Body of pancreas (tissue), 4 donors: ENCODE measurements at regions not wholly inside any gene's neighbourhood (a gene's known extent, or its start where the extent isn't known, plus 50 kb on each side); places are given as distances from the start of the nearest gene placed in this dataset. TPM values are rescaled to one million over a fixed set of nuclear protein-coding genes. Genes with fewer than 3 reads are reported as not detected.
"Not testable (repeated sequence)": the region's sequence is repeated elsewhere in the genome, so short reads cannot be mapped to it uniquely, and the experiment has no call there.

Experiments
- ATAC-seq: fragments of 150-250 bp; one replicate; pipeline ENCODE4 v1.9.1; 2016
- DNase-seq, 4 donors: peaks; one replicate each; pipeline ENCODE4 v3.0.0-alpha.2; 2019
- H3K27ac ChIP-seq, 4 donors: fragments of 200-600 bp; sonication (generic); 1 replicate in 3 of 4; 2 replicates in 1 of 4; pipeline versions ENCODE4 v1.5.1 to v1.6.1; 2016 to 2019; ENCODE audit warnings: mild to moderate bottlenecking in 1 of 4, mixed read lengths in 1 of 4, moderate library complexity in 1 of 4
- H3K27me3 ChIP-seq, 2 donors: fragments of 200-600 bp; sonication (generic); one replicate each; pipeline ENCODE4 v1.6.0; 2016; ENCODE audit warnings: mild to moderate bottlenecking in 1 of 2
- H3K36me3 ChIP-seq, 2 donors: fragments of 200-600 bp; sonication (generic); replicated peaks in 1 of 2; 2 replicates each; pipeline ENCODE4 v1.5.1; 2016; ENCODE audit warnings: low read depth in 2 of 2; ENCODE audit not compliant: insufficient read depth in 1 of 2
- H3K4me1 ChIP-seq: fragments of 200-600 bp; sonication (generic); one replicate; pipeline ENCODE4 v1.6.0; 2016
- H3K4me3 ChIP-seq, 2 donors: fragments of 200-600 bp; sonication (generic); 1 replicate in 1 of 2; 2 replicates in 1 of 2; pipeline ENCODE4 v1.5.1; 2016 to 2019
- H3K9me3 ChIP-seq, 3 donors: fragments of 200-600 bp; sonication (generic); 1 replicate in 2 of 3; 2 replicates in 1 of 3; pipeline ENCODE4 v1.5.1; 2016
- POLR2A ChIP-seq, 3 donors: fragments of 450-650 bp; IDR thresholded peaks; one replicate each; pipeline ENCODE4 v1.6.1; 2016; ENCODE audit warnings: antibody characterized with exemption in 3 of 3, mild to moderate bottlenecking in 2 of 3
- WGBS, 2 donors: methylation state at CpG; one replicate each; pipeline ENCODE4 v1.1.5; 2017; 5-methylcytosine and 5-hydroxymethylcytosine counted together
- intact Hi-C: fragments of 100-400 bp; cut with DNase I; formaldehyde crosslinking; loops from one replicate; pipeline ENCODE4 v1.15.1; 2023
- small RNA-seq: library from RNA; depleted of rRNA; stranded (forward); fragments of <200 nt; gene quantifications from one replicate; pipeline ENCODE3, GENCODE V24; 2016
- TF ChIP-seq, protein P1 (sequence below), 7 experiments: fragments of 450-650 bp in 4 of 7; fragments of 200-600 bp in 3 of 7; sonication (generic) in 3 of 7; IDR thresholded peaks; one replicate each; pipeline ENCODE4 v1.5.1; 2016 to 2019; ENCODE audit warnings: antibody characterized with exemption in 7 of 7

DNA sequence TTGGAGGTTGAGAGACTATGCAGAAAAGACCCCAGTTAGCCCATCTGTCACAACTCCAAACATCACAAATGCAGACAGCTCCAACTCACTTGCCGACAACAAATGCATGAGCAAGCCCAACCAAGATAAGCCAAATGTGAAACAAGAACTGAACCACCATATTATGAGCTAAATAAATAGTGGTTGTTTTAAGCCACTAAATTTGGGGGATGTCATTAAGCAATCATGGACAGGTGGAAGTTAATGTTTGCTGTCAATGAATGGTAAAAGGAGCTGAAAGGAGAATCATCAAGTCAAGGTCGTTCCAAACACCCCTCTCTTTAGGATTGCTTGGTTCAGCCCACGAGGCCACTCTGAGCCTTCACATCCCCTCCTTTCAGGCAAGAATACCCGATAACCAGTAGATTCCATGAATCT, 71.2 kb upstream of the PLCB4 start:
- H3K36me3 ChIP-seq, result no peaks in the 10 kb centered on the region
- H3K4me1 ChIP-seq, result no peaks in the 10 kb centered on the region
- ATAC-seq (no peak), DNase-seq (no peak)
- intact Hi-C loops, result no loop called here
- no peak overlapping the region for H3K27ac ChIP-seq
- TF ChIP-seq POLR2A (IDR thresholded peaks at IDR 0.05), result no peak
- TF ChIP-seq, protein P1, sequence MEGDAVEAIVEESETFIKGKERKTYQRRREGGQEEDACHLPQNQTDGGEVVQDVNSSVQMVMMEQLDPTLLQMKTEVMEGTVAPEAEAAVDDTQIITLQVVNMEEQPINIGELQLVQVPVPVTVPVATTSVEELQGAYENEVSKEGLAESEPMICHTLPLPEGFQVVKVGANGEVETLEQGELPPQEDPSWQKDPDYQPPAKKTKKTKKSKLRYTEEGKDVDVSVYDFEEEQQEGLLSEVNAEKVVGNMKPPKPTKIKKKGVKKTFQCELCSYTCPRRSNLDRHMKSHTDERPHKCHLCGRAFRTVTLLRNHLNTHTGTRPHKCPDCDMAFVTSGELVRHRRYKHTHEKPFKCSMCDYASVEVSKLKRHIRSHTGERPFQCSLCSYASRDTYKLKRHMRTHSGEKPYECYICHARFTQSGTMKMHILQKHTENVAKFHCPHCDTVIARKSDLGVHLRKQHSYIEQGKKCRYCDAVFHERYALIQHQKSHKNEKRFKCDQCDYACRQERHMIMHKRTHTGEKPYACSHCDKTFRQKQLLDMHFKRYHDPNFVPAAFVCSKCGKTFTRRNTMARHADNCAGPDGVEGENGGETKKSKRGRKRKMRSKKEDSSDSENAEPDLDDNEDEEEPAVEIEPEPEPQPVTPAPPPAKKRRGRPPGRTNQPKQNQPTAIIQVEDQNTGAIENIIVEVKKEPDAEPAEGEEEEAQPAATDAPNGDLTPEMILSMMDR (IDR thresholded peaks at IDR 0.05), result no peak
- no peaks in the 10 kb centered on the region for H3K27me3 ChIP-seq
- H3K4me3 ChIP-seq, result no peak overlapping the region
- H3K9me3 ChIP-seq, result no peaks in the 10 kb centered on the region
- 44 to 53% methylated on average over 4 of the region's 4 CpGs for WGBS, 2 donors

DNA sequence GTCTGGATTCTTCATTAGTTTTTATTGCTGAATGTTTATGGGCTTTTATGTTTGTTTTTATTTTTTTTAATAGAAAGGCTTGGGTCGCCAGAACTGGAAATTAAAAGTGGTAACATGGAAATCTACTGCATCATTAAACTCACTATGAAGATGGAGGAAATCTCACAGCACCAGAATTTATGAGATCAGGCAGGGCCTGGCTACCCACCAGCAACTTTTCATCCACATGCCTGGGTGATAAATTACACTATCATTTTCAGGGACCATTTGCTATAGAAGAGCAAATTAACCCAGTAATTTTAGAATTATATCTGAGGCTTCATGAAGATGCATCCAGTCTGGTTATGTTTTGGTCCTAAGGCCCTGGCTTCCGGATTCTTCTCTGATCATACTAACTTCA, 57.8 kb upstream of the PLCB4 start:
- DNase-seq (no peak), ATAC-seq (no peak)
- 59 to 64% methylated on average over 2 of the region's 2 CpGs for WGBS, 2 donors
- Histone ChIP-seq H3K4me1 (no peaks in the 10 kb centered on the region), H3K36me3 (no peaks in the 10 kb centered on the region), H3K9me3 (no peaks in the 10 kb centered on the region), H3K27ac (no peak overlapping the region), H3K4me3 (no peak overlapping the region), H3K27me3 (no peaks in the 10 kb centered on the region)
- intact Hi-C loops, result no loop called here
- TF ChIP-seq, protein P1 (IDR thresholded peaks at IDR 0.05), result no peak
- TF ChIP-seq POLR2A (IDR thresholded peaks at IDR 0.05), result no peak

DNA sequence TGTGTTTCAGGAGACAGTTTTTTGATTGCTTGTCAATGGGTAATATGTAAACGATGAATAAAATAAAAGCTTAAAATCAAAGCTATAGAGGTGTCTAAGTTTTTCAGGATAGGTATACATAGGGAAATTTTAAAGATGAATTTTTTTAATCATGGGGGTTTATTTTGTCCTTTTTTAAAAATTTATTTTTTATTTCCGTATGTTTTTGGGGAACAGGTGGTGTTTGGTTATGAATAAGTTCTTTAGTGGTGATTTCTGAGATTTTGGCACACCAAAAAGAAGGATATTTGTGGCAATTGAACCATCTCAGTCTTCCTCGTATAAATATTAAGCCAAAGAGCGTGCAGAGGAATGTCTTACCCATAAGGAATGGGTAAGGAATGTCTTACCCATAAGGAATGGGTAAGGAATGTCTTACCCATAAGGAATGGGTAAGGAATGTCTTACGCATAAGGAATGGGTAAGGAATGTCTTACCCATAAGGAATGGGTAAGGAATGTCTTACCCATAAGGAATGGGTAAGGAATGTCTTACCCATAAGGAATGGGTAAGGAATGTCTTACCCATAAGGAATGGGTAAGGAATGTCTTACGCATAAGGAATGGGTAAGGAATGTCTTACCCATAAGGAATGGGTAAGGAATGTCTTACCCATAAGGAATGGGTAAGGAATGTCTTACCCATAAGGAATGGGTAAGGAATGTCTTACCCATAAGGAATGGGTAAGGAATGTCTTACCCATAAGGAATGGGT, 53.5 kb upstream of the PLCB4 start:
- DNase-seq, H3K27me3 ChIP-seq, ATAC-seq, H3K9me3 ChIP-seq, H3K27ac ChIP-seq, intact Hi-C loops, H3K4me1 ChIP-seq, H3K4me3 ChIP-seq, H3K36me3 ChIP-seq: not testable (repeated sequence)
- WGBS, 2 donors, result 68 to 73% methylated on average over 5 of the region's 6 CpGs

DNA sequence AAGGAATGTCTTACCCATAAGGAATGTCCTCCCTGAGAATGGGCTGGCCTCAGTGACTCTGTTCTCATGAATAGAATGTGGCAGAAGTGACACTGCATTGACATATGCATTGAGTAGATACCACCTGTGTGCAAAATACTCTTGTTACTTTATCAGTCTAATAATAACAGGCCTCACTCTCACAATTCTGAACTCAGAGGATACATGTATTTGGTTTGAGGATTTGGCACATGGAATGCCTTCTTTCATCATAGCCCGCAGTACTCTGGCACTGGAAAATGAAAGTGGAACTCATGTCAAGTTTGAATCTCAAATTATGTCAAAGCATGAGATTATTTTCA, 52.9 kb upstream of the PLCB4 start:
- DNase-seq (no peak), ATAC-seq (no peak)
- Histone ChIP-seq H3K4me3 (no peak overlapping the region), H3K27me3 (no peaks in the 10 kb centered on the region), H3K4me1 (no peaks in the 10 kb centered on the region), H3K27ac (no peak overlapping the region), H3K9me3 (no peaks in the 10 kb centered on the region), H3K36me3 (no peaks in the 10 kb centered on the region)
- WGBS, 2 donors, result 77 to 86% methylated on average over 1 of the region's 1 CpG
- TF ChIP-seq POLR2A (IDR thresholded peaks at IDR 0.05), result no peak
- TF ChIP-seq, protein P1 (IDR thresholded peaks at IDR 0.05), result no peak
- intact Hi-C loops, result no loop called here

DNA sequence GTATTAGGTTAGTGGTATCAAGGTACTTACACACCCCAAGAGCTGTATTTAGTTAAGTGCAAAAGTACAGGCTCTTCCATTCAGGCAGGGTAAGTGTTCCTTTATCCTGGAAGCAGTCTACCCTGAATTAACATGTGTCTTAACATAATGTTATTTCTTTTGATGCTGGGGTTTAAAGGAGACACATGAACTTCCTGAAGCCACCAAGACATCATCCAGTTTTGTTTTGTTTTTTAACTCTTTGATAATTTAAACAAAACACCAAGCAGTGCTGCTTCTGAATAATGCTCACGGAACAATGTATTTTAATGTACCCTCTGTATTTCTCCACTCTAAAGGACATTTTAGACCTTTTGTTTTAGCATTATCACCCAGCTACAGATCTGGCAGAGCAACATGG, 50.5 kb upstream of the PLCB4 start:
- no peaks in the 10 kb centered on the region for H3K36me3 ChIP-seq
- WGBS, 2 donors, result 90 to 96% methylated on average over 1 of the region's 1 CpG
- ATAC-seq (no peak), DNase-seq (no peak)
- H3K4me1 ChIP-seq, result no peaks in the 10 kb centered on the region
- no peaks in the 10 kb centered on the region for H3K27me3 ChIP-seq
- H3K27ac ChIP-seq, result no peak overlapping the region
- no peak for TF ChIP-seq POLR2A (IDR thresholded peaks at IDR 0.05)
- TF ChIP-seq, protein P1 (IDR thresholded peaks at IDR 0.05), result no peak
- no peak overlapping the region for H3K4me3 ChIP-seq
- intact Hi-C loops, result no loop called here
- no peaks in the 10 kb centered on the region for H3K9me3 ChIP-seq

Small RNA genes lying in the stretch of these regions (small RNA-seq; reads per million reads assigned to genes)
- gene RF00017, result not detected
